K562 (cell line): ENCODE measurements at regions not wholly inside any gene's neighbourhood (a gene's known extent, or its start where the extent isn't known, plus 50 kb on each side); places are given as distances from the start of the nearest gene placed in this dataset.

ENCODE experiments used
- ATAC-seq: fragments of 200-7000 bp; cut with Tn5 transposase; 3 replicates; pipeline ENCODE4 v1.9.1; 2020; ENCODE audit warnings: moderate library complexity
- BruUV-seq: library from RNA; stranded (reverse); fragments of 400-500 nt; replicated peaks from 2 replicates; lab custom pipeline; 2021; lab: Mats Ljungman, UMichigan
- CTCF ChIA-PET: fragments of 300-600 bp; formaldehyde crosslinking; extraction: SDS; loops from one replicate; lab custom pipeline; 2021; ENCODE audit warnings: low intra/inter-chr PET ratio; lab: Yijun Ruan, JAX
- POLR2A ChIA-PET: fragments of 300-600, 350-650 bp; sonication (Branson Sonifier 250); formaldehyde crosslinking; extraction: SDS; loops from one replicate; lab custom pipeline; 2021; ENCODE audit warnings: antibody characterized with exemption, inconsistent platforms; lab: Yijun Ruan, JAX
- DNase-seq, 4 experiments: peaks; one replicate each; pipeline versions ENCODE4 v3.0.0 to v3.0.0-alpha.2; 2011 to 2018; ENCODE audit warnings: low spot score in 3 of 4, mixed read lengths in 3 of 4; ENCODE audit errors: extremely low read depth in 1 of 4
- FAIRE-seq: peaks from 2 replicates; lab custom pipeline; 2011; peaks lifted over from hg19 to GRCh38; lab: Jason Lieb, UNC
- H2AFZ ChIP-seq: 2 replicates; pipeline ENCODE4 v1.6.0; 2011; ENCODE audit warnings: low read depth, low read length, control low read depth, inconsistent platforms
- H3K27ac ChIP-seq: fragments of 200-600 bp; 3 replicates; pipeline ENCODE4 v1.8.0; 2011; ENCODE audit warnings: low read depth, mild to moderate bottlenecking, control low read depth, inconsistent platforms, low read length, moderate library complexity, mixed read lengths; ENCODE audit errors: extremely low read depth
- H3K27me3 ChIP-seq, 2 experiments: fragments of 300-600 bp in 1 of 2; 2 replicates in 1 of 2; 3 replicates in 1 of 2; pipeline versions ENCODE4 v1.6.0 to v1.8.0; 2011; ENCODE audit warnings: inconsistent platforms in 2 of 2, low read length in 2 of 2, mild to moderate bottlenecking in 1 of 2, mixed read lengths in 1 of 2, moderate library complexity in 1 of 2; ENCODE audit not compliant: control insufficient read depth in 2 of 2, insufficient read depth in 2 of 2
- H3K36me3 ChIP-seq: fragments of 300-600 bp; 3 replicates; pipeline ENCODE4 v1.8.0; 2011; ENCODE audit warnings: mild to moderate bottlenecking, low read length, inconsistent platforms; ENCODE audit not compliant: control insufficient read depth, insufficient read depth
- H3K4me1 ChIP-seq, 2 experiments: fragments of 200-600 bp in 1 of 2; replicated peaks in 1 of 2; 2 replicates in 1 of 2; 3 replicates in 1 of 2; pipeline versions ENCODE4 v1.5.1 to v1.8.0; 2011; ENCODE audit warnings: inconsistent platforms in 2 of 2, low read length in 2 of 2, mild to moderate bottlenecking in 1 of 2, mixed read lengths in 1 of 2, moderate library complexity in 1 of 2; ENCODE audit not compliant: control insufficient read depth in 2 of 2, insufficient read depth in 2 of 2
- H3K4me2 ChIP-seq: 2 replicates; pipeline ENCODE4 v1.6.1; 2011; ENCODE audit warnings: low read length, control low read depth, inconsistent platforms, mixed read lengths; ENCODE audit not compliant: insufficient read depth
- H3K4me3 ChIP-seq: fragments of 200-600 bp; sonication (generic), shearing (Covaris generic); 2 replicates; pipeline ENCODE4 v1.5.1; 2016; ENCODE audit warnings: control low read depth, inconsistent platforms
- H3K79me2 ChIP-seq: fragments of 200-600 bp; 3 replicates; pipeline ENCODE4 v1.8.0; 2011; ENCODE audit warnings: low read length, inconsistent platforms; ENCODE audit not compliant: control insufficient read depth, insufficient read depth
- H3K9ac ChIP-seq, 2 experiments: 2 replicates each; pipeline versions ENCODE4 v1.6.0 to v1.6.1; 2011; ENCODE audit warnings: low read depth in 2 of 2, low read length in 2 of 2, control low read depth in 1 of 2, inconsistent platforms in 1 of 2, mild to moderate bottlenecking in 1 of 2, mixed read lengths in 1 of 2; ENCODE audit not compliant: insufficient read depth in 1 of 2
- H3K9me1 ChIP-seq: one replicate; pipeline ENCODE4 v1.6.0; 2011; ENCODE audit warnings: inconsistent platforms, mild to moderate bottlenecking, low read length, moderate library complexity; ENCODE audit not compliant: control insufficient read depth, insufficient read depth
- H3K9me3 ChIP-seq: replicated peaks from 2 replicates; pipeline ENCODE4 v1.5.1; 2011; ENCODE audit warnings: low read depth, low read length, inconsistent platforms; ENCODE audit not compliant: control insufficient read depth, insufficient read depth
- H4K20me1 ChIP-seq: replicated peaks from 2 replicates; pipeline ENCODE4 v1.6.1; 2011; ENCODE audit warnings: low read length, inconsistent platforms, mixed read lengths; ENCODE audit not compliant: control insufficient read depth, insufficient read depth
- BDP1 ChIP-seq: IDR thresholded peaks from 3 replicates; pipeline ENCODE4 v1.6.1; 2011; ENCODE audit not compliant: insufficient read length, insufficient read depth
- CEBPZ ChIP-seq: fragments of 150-350 bp; IDR thresholded peaks from 2 replicates; pipeline ENCODE4 v1.6.1; 2014; ENCODE audit warnings: low read depth, mild to moderate bottlenecking, low read length, borderline replicate concordance
- ETV6 ChIP-seq, 3 experiments: fragments of 150-350 bp in 1 of 3; sonication (generic) in 1 of 3; formaldehyde crosslinking in 1 of 3; IDR thresholded peaks; 2 replicates each; pipeline versions ENCODE4 v1.6.1 to v1.8.0; 2014 to 2022; ENCODE audit warnings: borderline replicate concordance in 2 of 3, low read depth in 2 of 3, antibody characterized with exemption in 1 of 3, low read length in 1 of 3, mild to moderate bottlenecking in 1 of 3, missing genetic modification reagents in 1 of 3
- MAFG ChIP-seq: fragments of 450-650 bp; conservative IDR thresholded peaks from 2 replicates; pipeline ENCODE4 v1.6.1; 2016; ENCODE audit warnings: missing genetic modification characterization, missing compliant biosample characterization
- SIN3B ChIP-seq: fragments of 450-650 bp; IDR thresholded peaks from 2 replicates; pipeline ENCODE4 v1.6.1; 2017; ENCODE audit warnings: low read depth, mild to moderate bottlenecking, moderate library complexity
- U2AF1 ChIP-seq: fragments of 200-400 bp; formaldehyde crosslinking; optimal IDR thresholded peaks from 2 replicates; pipeline ENCODE3; 2017; ENCODE audit warnings: mild to moderate bottlenecking, low read depth, low read length, moderate library complexity
- U2AF2 ChIP-seq: fragments of 200-400 bp; formaldehyde crosslinking; optimal IDR thresholded peaks from 2 replicates; pipeline ENCODE3; 2017; ENCODE audit warnings: low read depth, mild to moderate bottlenecking, low read length
- ZNF511 ChIP-seq: sonication (generic); formaldehyde crosslinking; IDR thresholded peaks from 2 replicates; pipeline ENCODE4 v1.8.0; 2022; ENCODE audit warnings: mild to moderate bottlenecking, missing genetic modification reagents
- WGBS: fragments of 100-300 bp; shearing (Covaris generic); methylation state at CpG from one replicate; pipeline ENCODE4 v1.1.6; 2016; ENCODE audit warnings: low coverage, mixed read lengths; ENCODE audit not compliant: insufficient coverage; ENCODE audit errors: missing lambda C conversion rate; 5-methylcytosine and 5-hydroxymethylcytosine counted together
- in situ Hi-C: fragments of 300-500 bp; cut with MboI; formaldehyde crosslinking; loops from 4 replicates; pipeline ENCODE4 v1.15.0; 2018; ENCODE audit warnings: inconsistent platforms, mixed read lengths
- intact Hi-C: fragments of 100-400 bp; cut with micrococcal nuclease; formaldehyde crosslinking; loops from 2 replicates; pipeline ENCODE4 v1.14.2; 2022

- no peaks in the 10 kb centered on the region for H3K9me1 ChIP-seq
- no peaks in the 10 kb centered on the region for H3K79me2 ChIP-seq
- no peaks in the 10 kb centered on the region for H3K9me3 ChIP-seq
- no peak overlapping the region for H3K9ac ChIP-seq
- DNase-seq = no peak
- H3K4me1 ChIP-seq = no peaks in the 10 kb centered on the region
- H4K20me1 ChIP-seq = no peaks in the 10 kb centered on the region
- no peak for ATAC-seq
- in situ Hi-C loops (no loop called here), intact Hi-C loops (no loop called here)
- H3K27ac ChIP-seq = no peak overlapping the region
- 0% methylated on average over 1 of the region's 1 CpG for WGBS
- no peak overlapping the region for H3K4me3 ChIP-seq
- no peaks in the 10 kb centered on the region for H3K36me3 ChIP-seq
- ChIA-PET POLR2A (no interaction called here), CTCF (no interaction called here)
- no peak overlapping the region for H3K4me2 ChIP-seq
- BruUV-seq = no TSS peak
- no peak for TF ChIP-seq ZNF511 (CRISPR knock-in tag)
- TF ChIP-seq U2AF1 = no peak
- no peak for TF ChIP-seq ETV6 (IDR thresholded peaks at IDR 0.05; ENCODE audit: borderline replicate concordance in 1 of 2, low read depth in 2 of 2, low read length in 1 of 2)
- no peak for TF ChIP-seq ETV6 (CRISPR knock-in tag; IDR thresholded peaks at IDR 0.05; ENCODE audit: borderline replicate concordance)
- TF ChIP-seq U2AF2 = no peak
- no peak for TF ChIP-seq BDP1
- FAIRE-seq = no peak
- no peaks in the 10 kb centered on the region for H3K27me3 ChIP-seq
- no peak overlapping the region for H2AFZ ChIP-seq
These were observed 132.8 kb upstream of the UGT8 start for GRCh38 chr4:114465766-114466165.

- BruUV-seq = no TSS peak
- TF ChIP-seq MAFG (tag) (0 out of 2 replicates have a peak, but pooled peaks have one; percentile 14), CEBPZ (no peak), SIN3B (no peak)
- no peak overlapping the region for H2AFZ ChIP-seq
- no peaks in the 10 kb centered on the region for H3K27me3 ChIP-seq
- ChIA-PET CTCF (no interaction called here), POLR2A (no interaction called here)
- no peaks in the 10 kb centered on the region for H3K9me3 ChIP-seq
- ATAC-seq (no peak), DNase-seq (no peak), FAIRE-seq (no peak)
- no peak overlapping the region for H3K4me2 ChIP-seq
- H3K9ac ChIP-seq = no peak overlapping the region
- H3K9me1 ChIP-seq = no peaks in the 10 kb centered on the region
- no peaks in the 10 kb centered on the region for H3K4me1 ChIP-seq
- no peaks in the 10 kb centered on the region for H3K79me2 ChIP-seq
- intact Hi-C loops = no loop called here
- no peak overlapping the region for H3K4me3 ChIP-seq
- H3K36me3 ChIP-seq = no peaks in the 10 kb centered on the region
- no peaks in the 10 kb centered on the region for H4K20me1 ChIP-seq
- H3K27ac ChIP-seq = no peak overlapping the region
- WGBS = 0% methylated on average over 1 of the region's 1 CpG
- in situ Hi-C loops = no loop called here
These were observed 132.3 kb upstream of the UGT8 start for GRCh38 chr4:114466299-114466698.
